ENCODE measurements at regions not wholly inside any gene's neighbourhood (a gene's known extent, or its start where the extent isn't known, plus 50 kb on each side); places are given as distances from the start of the nearest gene placed in this dataset.

DNA sequence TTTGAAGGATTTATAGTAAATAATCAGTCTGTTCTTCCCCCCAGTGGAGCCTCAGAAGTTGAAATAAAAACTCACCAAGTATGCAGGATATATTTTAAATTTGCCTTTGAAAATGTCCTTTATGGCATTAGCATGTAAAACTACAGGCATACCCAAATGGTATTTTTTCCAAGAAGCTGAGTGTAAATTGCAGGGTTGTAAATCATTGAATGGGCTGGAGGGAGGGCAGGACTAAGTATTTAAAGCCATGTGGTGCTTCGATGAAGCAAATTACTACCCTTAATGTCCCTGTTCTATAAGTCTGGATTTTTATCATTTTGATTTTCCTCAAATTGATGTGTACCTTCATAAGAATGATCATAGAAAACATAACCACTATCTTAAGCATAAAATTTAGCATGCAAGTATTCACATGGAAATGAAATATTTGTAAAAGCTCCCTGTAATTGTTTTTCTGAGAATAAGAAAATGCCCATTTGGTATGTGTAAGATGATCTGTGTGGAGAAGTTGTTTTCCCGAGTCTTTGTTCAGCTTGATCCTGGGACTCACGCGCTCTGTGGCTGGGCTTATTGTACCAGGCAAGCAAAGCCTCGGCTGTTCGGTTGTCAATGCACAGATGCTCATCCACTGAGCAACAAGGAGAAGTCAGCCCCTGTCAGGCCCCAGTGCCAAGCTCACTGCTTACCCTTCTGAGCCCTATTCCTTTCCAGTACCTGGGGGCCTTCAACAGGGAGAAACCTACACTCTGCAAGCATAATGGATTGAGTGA is 66.7 kb downstream of the CD164 start:
- POLR2A ChIA-PET, result no interaction called here

DNA sequence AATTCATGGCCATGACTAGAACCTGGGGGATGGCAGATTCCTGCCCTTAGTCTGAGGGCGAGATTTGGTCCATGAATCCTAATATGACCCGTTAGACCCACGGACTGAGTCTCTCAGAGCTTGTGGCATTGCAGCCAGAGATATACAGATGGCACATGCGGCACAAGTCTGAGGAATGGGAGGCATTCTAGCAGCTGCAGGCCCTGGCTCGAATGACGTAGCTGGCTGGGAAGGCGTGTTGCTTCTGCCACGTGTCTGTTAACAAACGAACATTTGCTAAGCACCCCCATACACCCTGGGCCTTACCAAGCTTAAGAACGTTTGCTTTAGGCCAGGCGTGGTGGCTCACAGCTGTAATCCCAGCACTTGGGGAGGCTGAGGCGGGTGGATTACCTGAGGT is 68.0 kb downstream of the CD164 start:
- TF ChIP-seq, protein P1, sequence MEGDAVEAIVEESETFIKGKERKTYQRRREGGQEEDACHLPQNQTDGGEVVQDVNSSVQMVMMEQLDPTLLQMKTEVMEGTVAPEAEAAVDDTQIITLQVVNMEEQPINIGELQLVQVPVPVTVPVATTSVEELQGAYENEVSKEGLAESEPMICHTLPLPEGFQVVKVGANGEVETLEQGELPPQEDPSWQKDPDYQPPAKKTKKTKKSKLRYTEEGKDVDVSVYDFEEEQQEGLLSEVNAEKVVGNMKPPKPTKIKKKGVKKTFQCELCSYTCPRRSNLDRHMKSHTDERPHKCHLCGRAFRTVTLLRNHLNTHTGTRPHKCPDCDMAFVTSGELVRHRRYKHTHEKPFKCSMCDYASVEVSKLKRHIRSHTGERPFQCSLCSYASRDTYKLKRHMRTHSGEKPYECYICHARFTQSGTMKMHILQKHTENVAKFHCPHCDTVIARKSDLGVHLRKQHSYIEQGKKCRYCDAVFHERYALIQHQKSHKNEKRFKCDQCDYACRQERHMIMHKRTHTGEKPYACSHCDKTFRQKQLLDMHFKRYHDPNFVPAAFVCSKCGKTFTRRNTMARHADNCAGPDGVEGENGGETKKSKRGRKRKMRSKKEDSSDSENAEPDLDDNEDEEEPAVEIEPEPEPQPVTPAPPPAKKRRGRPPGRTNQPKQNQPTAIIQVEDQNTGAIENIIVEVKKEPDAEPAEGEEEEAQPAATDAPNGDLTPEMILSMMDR (IDR thresholded peaks at IDR 0.05; ENCODE audit: control extremely low read depth, extremely low read depth, low read depth, missing control alignments), result no peak
- POLR2A ChIA-PET, result no interaction called here
- CTCF ChIA-PET, result no interaction called here
- no peak for DNase-seq (ENCODE audit: extremely low spot score)

More for the DNA sequence above, 66.7 kb downstream of the CD164 start:
- TF ChIP-seq, protein P1 (IDR thresholded peaks at IDR 0.05; ENCODE audit: control extremely low read depth, extremely low read depth, low read depth, missing control alignments), result no peak
- CTCF ChIA-PET, result interaction anchor here (1.2 kb wide), 1 partner anchor 10 kb away, joined by 3 read pairs; no protein-coding TSS in a partner anchor
- no peak for DNase-seq (ENCODE audit: extremely low spot score)

DNA sequence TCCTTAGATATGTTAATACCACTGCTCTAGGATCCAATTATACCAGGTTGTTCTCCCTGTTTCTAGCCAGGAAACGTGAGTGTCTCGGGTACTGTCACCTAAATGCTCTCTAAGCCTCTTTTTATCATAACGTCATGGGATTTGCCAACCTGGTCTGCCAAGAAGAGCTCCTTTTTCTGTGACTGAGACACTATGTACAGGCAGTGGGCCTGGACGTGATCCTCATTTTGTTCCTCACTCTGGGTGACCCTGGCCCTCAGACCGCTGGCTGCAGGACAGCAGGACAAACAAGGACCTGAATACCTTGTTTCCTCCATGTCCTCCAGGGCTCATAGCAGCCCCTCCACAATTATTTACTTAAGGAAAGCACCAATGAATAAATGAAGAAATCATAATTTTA is 69.1 kb downstream of the CD164 start:
- ChIA-PET CTCF (no interaction called here), POLR2A (no interaction called here)
- no peak for DNase-seq (ENCODE audit: extremely low spot score)
- TF ChIP-seq, protein P1 (IDR thresholded peaks at IDR 0.05; ENCODE audit: control extremely low read depth, extremely low read depth, low read depth, missing control alignments), result no peak

DNA sequence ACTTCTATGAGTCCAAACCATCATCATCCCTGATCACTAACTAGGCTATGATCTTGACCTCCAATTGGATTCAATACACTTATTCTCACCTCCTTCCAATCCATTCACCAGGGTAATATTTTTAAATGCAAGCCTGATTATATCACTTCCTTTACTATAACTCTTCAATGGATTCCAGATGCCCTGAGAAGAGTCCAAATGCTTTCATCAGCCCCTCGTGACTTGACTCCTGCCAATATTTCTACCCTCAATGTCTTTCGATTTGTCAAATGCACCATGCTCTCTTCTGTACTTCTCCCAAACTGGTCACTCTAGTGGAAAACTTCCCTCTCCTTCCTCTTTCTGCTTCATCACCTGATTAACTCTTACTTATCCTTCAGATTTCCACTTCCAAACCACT is 70.8 kb downstream of the CD164 start:
- POLR2A ChIA-PET, result no interaction called here
- TF ChIP-seq, protein P1 (IDR thresholded peaks at IDR 0.05; ENCODE audit: control extremely low read depth, extremely low read depth, low read depth, missing control alignments), result no peak
- CTCF ChIA-PET, result no interaction called here
- DNase-seq (ENCODE audit: extremely low spot score), result no peak

DNA sequence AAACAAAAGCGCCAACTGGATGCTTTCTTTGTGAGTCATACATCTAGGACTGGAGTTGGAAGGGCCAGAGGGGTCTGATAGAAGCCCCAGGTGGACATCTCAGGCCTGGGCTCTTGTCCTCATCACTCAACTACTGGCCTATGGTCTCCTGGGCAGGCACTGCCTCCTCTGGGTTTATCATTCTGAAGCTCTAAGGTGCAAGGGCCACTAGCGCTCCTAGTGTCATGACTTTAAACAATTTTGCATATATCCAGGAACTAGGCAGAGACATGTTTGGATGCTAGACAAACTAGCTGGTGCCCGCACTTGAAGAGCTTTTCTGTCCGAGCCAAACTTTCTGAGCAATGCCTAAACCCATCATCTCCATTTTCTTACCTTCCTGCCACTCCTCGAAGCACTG is 72.3 kb downstream of the CD164 start:
- DNase-seq (ENCODE audit: extremely low spot score), result no peak
- TF ChIP-seq, protein P1 (IDR thresholded peaks at IDR 0.05; ENCODE audit: control extremely low read depth, extremely low read depth, low read depth, missing control alignments), result no peak
- ChIA-PET CTCF (interaction anchor here (1.2 to 1.5 kb wide), 2 partner anchors 9 to 15 kb away, joined by 3 to 4 read pairs; no protein-coding TSS in a partner anchor), POLR2A (no interaction called here)

DNA sequence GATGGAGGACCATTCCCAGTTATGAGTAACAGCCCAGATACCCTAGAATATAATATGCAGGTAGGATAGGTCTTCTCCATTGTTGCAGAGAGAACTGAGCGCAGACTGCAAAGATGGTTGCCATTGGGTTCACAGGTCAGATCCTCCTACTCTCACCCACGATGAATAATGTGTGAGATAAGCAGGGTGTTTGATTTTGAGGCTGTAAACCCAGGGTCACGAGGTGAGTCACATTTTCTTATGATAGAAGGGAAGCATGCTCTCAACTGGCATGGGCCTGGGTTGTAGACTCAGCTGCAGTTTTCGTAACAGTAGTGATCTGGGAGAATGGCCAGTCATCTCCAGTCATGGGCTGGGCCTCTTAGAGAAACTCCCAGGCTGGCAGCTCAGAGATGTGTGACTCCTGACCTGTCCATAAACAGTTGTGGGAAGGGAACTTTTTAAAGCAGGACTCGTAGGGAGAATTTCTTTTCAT is 74.2 kb downstream of the CD164 start:
- no peak for DNase-seq (ENCODE audit: extremely low spot score)
- CTCF ChIA-PET, result interaction anchor here (1.0 kb wide), 1 partner anchor 16 kb away, joined by 3 read pairs; no protein-coding TSS in a partner anchor
- POLR2A ChIA-PET, result no interaction called here
- TF ChIP-seq, protein P1 (IDR thresholded peaks at IDR 0.05; ENCODE audit: control extremely low read depth, extremely low read depth, low read depth, missing control alignments), result no peak

Measured in GM10248 (cell line).